ENCODE measurements at regions not wholly inside any gene's neighbourhood (a gene's known extent, or its start where the extent isn't known, plus 50 kb on each side); places are given as distances from the start of the nearest gene placed in this dataset.
"Not testable (repeated sequence)": the region's sequence is repeated elsewhere in the genome, so short reads cannot be mapped to it uniquely, and the experiment has no call there.

DNA sequence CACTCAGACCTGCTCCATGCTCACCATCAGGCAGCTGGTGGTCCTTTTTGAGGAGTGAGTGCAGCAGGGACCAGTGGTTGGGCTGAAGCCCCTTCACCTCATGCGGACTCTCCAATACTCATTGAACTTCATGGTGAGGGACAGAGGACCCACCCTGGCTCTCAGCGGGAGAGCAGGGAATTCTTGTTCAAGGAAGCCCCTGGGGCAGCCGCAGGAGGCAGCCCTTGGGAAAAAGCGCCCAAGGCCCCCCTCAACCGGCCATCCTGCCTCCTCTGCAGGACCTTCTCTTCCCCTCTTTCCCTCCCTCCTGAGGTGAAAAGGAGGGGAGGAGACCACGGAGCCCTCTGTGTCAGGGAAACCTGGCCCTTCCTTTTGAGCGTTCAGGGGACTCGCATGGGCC is 4510.9 kb upstream of the OR11H1 start:
- H3K27ac Mint-ChIP-seq (ENCODE audit: unreplicated experiment); H3K36me3 Mint-ChIP-seq (ENCODE audit: insufficient read depth, unreplicated experiment); H3K4me1 Mint-ChIP-seq (ENCODE audit: low read depth, unreplicated experiment); H3K9me3 Mint-ChIP-seq (ENCODE audit: unreplicated experiment); H3K27me3 ChIP-seq (replicated peaks; ENCODE audit: control insufficient read depth, insufficient read depth, low read length); BruUV-seq (replicated peaks); H3K36me3 ChIP-seq (ENCODE audit: control insufficient read depth, insufficient read depth, low read length); H3K4me3 Mint-ChIP-seq (ENCODE audit: unreplicated experiment); H3K9me3 ChIP-seq; H3K4me3 ChIP-seq (ENCODE audit: low read depth, low read length); H3K4me1 ChIP-seq; DNase-seq; POLR2A ChIA-PET; H3K27me3 Mint-ChIP-seq (ENCODE audit: insufficient read depth, unreplicated experiment); CTCF ChIA-PET; intact Hi-C loops (cut with micrococcal nuclease; ENCODE audit: unreplicated experiment): not testable (repeated sequence)

DNA sequence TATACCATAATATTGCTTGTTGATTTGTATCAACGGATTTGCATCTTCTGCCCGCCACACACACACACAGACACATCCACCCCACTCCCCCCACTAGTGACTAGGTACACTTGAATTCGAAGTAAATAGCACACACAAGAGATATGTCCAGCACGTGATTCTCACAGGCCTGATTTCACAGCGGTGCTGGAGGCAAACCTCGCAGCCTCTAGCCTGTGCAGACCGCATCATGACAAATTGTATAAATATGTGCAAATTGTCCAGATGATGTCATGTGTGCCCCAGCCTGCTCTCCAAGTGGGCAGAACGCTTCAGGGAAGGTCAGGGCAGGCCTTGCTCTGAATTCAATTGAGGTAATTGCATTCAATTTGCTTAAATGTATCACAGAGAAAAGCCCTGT is 4507.5 kb upstream of the OR11H1 start:
- POLR2A ChIA-PET; H3K27ac Mint-ChIP-seq (ENCODE audit: unreplicated experiment); H3K27me3 ChIP-seq (replicated peaks; ENCODE audit: control insufficient read depth, insufficient read depth, low read length); intact Hi-C loops (cut with micrococcal nuclease; ENCODE audit: unreplicated experiment); BruUV-seq (replicated peaks); H3K4me1 ChIP-seq; H3K4me3 ChIP-seq (ENCODE audit: low read depth, low read length); H3K27me3 Mint-ChIP-seq (ENCODE audit: insufficient read depth, unreplicated experiment); H3K36me3 Mint-ChIP-seq (ENCODE audit: insufficient read depth, unreplicated experiment); DNase-seq; CTCF ChIA-PET; H3K36me3 ChIP-seq (ENCODE audit: control insufficient read depth, insufficient read depth, low read length); H3K4me1 Mint-ChIP-seq (ENCODE audit: low read depth, unreplicated experiment); H3K4me3 Mint-ChIP-seq (ENCODE audit: unreplicated experiment); H3K9me3 ChIP-seq: not testable (repeated sequence)
- H3K9me3 Mint-ChIP-seq (ENCODE audit: unreplicated experiment), result peaks cover 31% of the 10 kb centered on the region

DNA sequence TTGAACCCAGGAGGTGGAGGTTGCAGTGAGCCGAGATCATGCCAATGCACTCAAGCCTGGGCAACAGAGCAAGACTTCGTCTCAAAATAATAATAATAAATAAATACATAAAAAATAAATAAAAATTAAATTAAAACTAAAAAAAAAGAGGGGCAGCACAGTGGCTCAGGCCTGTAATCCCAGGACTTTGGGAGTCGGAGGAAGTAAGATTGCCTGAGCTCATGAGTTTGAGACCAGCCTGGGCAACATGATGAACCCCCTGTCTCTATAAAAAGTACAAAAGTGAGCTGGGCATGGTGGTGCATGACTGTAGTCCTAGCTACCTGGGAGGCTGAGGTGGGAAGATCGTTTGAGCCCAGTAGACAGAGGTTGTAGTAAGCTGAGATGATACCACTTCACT is 4501.5 kb upstream of the OR11H1 start:
- CTCF ChIA-PET; H3K4me1 Mint-ChIP-seq (ENCODE audit: low read depth, unreplicated experiment); H3K4me1 ChIP-seq; H3K27me3 Mint-ChIP-seq (ENCODE audit: insufficient read depth, unreplicated experiment); H3K4me3 Mint-ChIP-seq (ENCODE audit: unreplicated experiment); H3K27me3 ChIP-seq (replicated peaks; ENCODE audit: control insufficient read depth, insufficient read depth, low read length); DNase-seq; H3K27ac Mint-ChIP-seq (ENCODE audit: unreplicated experiment); intact Hi-C loops (cut with micrococcal nuclease; ENCODE audit: unreplicated experiment); POLR2A ChIA-PET; BruUV-seq (replicated peaks); H3K4me3 ChIP-seq (ENCODE audit: low read depth, low read length); H3K36me3 ChIP-seq (ENCODE audit: control insufficient read depth, insufficient read depth, low read length); H3K36me3 Mint-ChIP-seq (ENCODE audit: insufficient read depth, unreplicated experiment): not testable (repeated sequence)
- H3K9me3 ChIP-seq, result peaks cover 16% of the 10 kb centered on the region
- H3K9me3 Mint-ChIP-seq (ENCODE audit: unreplicated experiment), result peaks cover 73% of the 10 kb centered on the region

DNA sequence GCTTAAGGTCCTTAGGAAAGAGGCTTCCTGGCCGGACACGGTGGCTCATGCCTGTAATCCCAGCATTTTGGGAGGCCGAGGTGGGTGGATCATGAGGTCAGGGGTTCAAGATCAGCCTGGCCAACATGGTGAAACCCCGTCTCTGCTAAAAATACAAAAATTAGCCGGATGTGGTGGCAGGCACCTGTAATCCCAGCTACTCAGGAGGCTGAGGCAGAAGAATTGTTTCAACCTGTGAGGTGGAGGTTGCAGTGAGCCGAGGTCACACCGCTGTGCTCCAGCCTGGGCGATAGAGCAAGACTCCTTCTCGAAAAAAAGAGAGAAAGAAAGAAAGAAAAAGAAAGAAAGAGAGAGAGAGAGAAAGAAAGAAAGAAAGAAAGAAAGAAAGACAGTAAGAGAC is 4500.9 kb upstream of the OR11H1 start:
- H3K27me3 ChIP-seq (replicated peaks; ENCODE audit: control insufficient read depth, insufficient read depth, low read length); POLR2A ChIA-PET; H3K4me3 ChIP-seq (ENCODE audit: low read depth, low read length); H3K4me3 Mint-ChIP-seq (ENCODE audit: unreplicated experiment); H3K36me3 Mint-ChIP-seq (ENCODE audit: insufficient read depth, unreplicated experiment); CTCF ChIA-PET; H3K36me3 ChIP-seq (ENCODE audit: control insufficient read depth, insufficient read depth, low read length); H3K4me1 Mint-ChIP-seq (ENCODE audit: low read depth, unreplicated experiment); H3K27ac Mint-ChIP-seq (ENCODE audit: unreplicated experiment); BruUV-seq (replicated peaks); DNase-seq; H3K4me1 ChIP-seq; H3K27me3 Mint-ChIP-seq (ENCODE audit: insufficient read depth, unreplicated experiment); intact Hi-C loops (cut with micrococcal nuclease; ENCODE audit: unreplicated experiment): not testable (repeated sequence)
- peaks cover 74% of the 10 kb centered on the region for H3K9me3 Mint-ChIP-seq (ENCODE audit: unreplicated experiment)
- peaks cover 16% of the 10 kb centered on the region for H3K9me3 ChIP-seq

DNA sequence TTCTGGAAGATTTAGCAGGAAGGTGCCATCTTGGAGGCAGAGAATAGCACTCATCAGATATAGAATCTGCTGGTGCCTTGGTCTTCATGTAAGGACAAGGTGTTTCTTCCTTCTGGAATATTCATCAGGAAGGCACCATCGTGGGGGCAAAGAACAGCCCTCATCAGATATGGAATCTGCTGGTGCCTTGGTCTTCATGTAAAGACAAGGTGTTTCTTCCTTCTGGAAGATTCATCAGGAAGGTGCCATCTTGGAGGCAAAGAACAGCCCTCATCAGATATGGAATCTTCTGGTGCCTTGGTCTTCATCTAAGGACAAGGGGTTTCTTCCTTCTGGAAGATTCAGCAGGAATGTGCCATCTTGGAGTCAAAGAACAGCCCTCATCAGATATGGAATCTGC is 4500.5 kb upstream of the OR11H1 start:
- H3K4me1 ChIP-seq; H3K27ac Mint-ChIP-seq (ENCODE audit: unreplicated experiment); DNase-seq; CTCF ChIA-PET; H3K4me3 Mint-ChIP-seq (ENCODE audit: unreplicated experiment); H3K27me3 Mint-ChIP-seq (ENCODE audit: insufficient read depth, unreplicated experiment); H3K36me3 ChIP-seq (ENCODE audit: control insufficient read depth, insufficient read depth, low read length); H3K4me3 ChIP-seq (ENCODE audit: low read depth, low read length); BruUV-seq (replicated peaks); POLR2A ChIA-PET; H3K4me1 Mint-ChIP-seq (ENCODE audit: low read depth, unreplicated experiment); intact Hi-C loops (cut with micrococcal nuclease; ENCODE audit: unreplicated experiment); H3K36me3 Mint-ChIP-seq (ENCODE audit: insufficient read depth, unreplicated experiment); H3K27me3 ChIP-seq (replicated peaks; ENCODE audit: control insufficient read depth, insufficient read depth, low read length): not testable (repeated sequence)
- peaks cover 16% of the 10 kb centered on the region for H3K9me3 ChIP-seq
- H3K9me3 Mint-ChIP-seq (ENCODE audit: unreplicated experiment), result peaks cover 73% of the 10 kb centered on the region

DNA sequence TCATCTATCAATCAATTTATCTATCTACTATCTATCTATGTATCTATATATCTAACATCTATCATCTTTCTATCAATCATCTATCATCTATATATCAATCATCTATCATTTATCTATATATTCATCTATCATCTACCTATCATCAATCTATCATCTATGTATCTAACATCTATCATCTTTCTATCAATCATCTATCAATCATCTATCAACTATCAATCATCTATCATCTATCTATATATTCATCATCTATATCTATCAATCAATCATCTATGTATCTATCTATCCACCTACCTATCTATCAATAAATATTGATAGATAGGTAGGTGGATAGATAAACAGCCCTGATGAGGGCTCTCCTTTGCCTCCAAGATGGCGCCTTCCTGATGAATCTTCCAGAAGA is 4499.8 kb upstream of the OR11H1 start:
- H3K36me3 ChIP-seq (ENCODE audit: control insufficient read depth, insufficient read depth, low read length); intact Hi-C loops (cut with micrococcal nuclease; ENCODE audit: unreplicated experiment); H3K36me3 Mint-ChIP-seq (ENCODE audit: insufficient read depth, unreplicated experiment); POLR2A ChIA-PET; H3K27me3 ChIP-seq (replicated peaks; ENCODE audit: control insufficient read depth, insufficient read depth, low read length); H3K27me3 Mint-ChIP-seq (ENCODE audit: insufficient read depth, unreplicated experiment); H3K4me3 Mint-ChIP-seq (ENCODE audit: unreplicated experiment); H3K4me3 ChIP-seq (ENCODE audit: low read depth, low read length); H3K4me1 Mint-ChIP-seq (ENCODE audit: low read depth, unreplicated experiment); BruUV-seq (replicated peaks); H3K4me1 ChIP-seq; H3K27ac Mint-ChIP-seq (ENCODE audit: unreplicated experiment); CTCF ChIA-PET; DNase-seq: not testable (repeated sequence)
- H3K9me3 Mint-ChIP-seq (ENCODE audit: unreplicated experiment), result peaks cover 67% of the 10 kb centered on the region
- peaks cover 13% of the 10 kb centered on the region for H3K9me3 ChIP-seq

DNA sequence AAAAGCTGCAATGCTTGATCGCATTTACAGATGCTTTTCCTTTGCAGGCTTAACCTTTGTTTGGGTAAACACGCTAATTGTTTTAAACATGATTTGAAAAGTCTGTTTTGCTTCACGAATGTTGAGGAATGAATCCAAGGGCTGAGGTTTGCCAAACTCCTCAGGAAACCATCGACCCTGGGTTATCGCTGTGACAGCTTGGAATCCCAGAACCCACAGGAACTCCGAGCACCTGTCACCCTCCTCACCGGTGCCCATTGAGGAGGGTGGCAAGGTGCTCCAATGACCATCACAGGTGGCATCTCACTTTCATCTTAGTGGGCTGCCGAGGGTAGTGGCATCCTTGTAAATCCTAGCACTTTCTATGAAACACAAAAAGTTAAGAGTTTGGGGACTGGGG is 4498.5 kb upstream of the OR11H1 start:
- H3K36me3 ChIP-seq (ENCODE audit: control insufficient read depth, insufficient read depth, low read length); H3K36me3 Mint-ChIP-seq (ENCODE audit: insufficient read depth, unreplicated experiment); CTCF ChIA-PET; H3K27me3 Mint-ChIP-seq (ENCODE audit: insufficient read depth, unreplicated experiment); H3K27ac Mint-ChIP-seq (ENCODE audit: unreplicated experiment); intact Hi-C loops (cut with micrococcal nuclease; ENCODE audit: unreplicated experiment); H3K4me3 ChIP-seq (ENCODE audit: low read depth, low read length); H3K27me3 ChIP-seq (replicated peaks; ENCODE audit: control insufficient read depth, insufficient read depth, low read length); H3K4me1 ChIP-seq; DNase-seq; H3K4me3 Mint-ChIP-seq (ENCODE audit: unreplicated experiment); H3K4me1 Mint-ChIP-seq (ENCODE audit: low read depth, unreplicated experiment); BruUV-seq (replicated peaks); POLR2A ChIA-PET: not testable (repeated sequence)
- peaks cover 17% of the 10 kb centered on the region for H3K9me3 ChIP-seq
- H3K9me3 Mint-ChIP-seq (ENCODE audit: unreplicated experiment), result peaks cover 59% of the 10 kb centered on the region

Data from Caco-2 (cell line).